Progenitor cell of endocrine pancreas (in vitro differentiated cells): ENCODE measurements at regions not wholly inside any gene's neighbourhood (a gene's known extent, or its start where the extent isn't known, plus 50 kb on each side); places are given as distances from the start of the nearest gene placed in this dataset.

Source experiments
- DNase-seq: peaks from one replicate; pipeline ENCODE4 v3.0.0; 2021; ENCODE audit warnings: low spot score; ENCODE audit not compliant: unreplicated experiment
- H3K27ac Mint-ChIP-seq: 2 replicates; pipeline ENCODE4 v1.8.0; 2021; ENCODE audit warnings: mild to moderate bottlenecking, moderate library complexity, mixed read lengths
- H3K27me3 Mint-ChIP-seq: 2 replicates; pipeline ENCODE4 v1.8.0; 2021; ENCODE audit warnings: mixed read lengths
- H3K36me3 Mint-ChIP-seq: 2 replicates; pipeline ENCODE4 v1.8.0; 2022; ENCODE audit warnings: mixed read lengths; ENCODE audit not compliant: insufficient read depth
- H3K4me1 Mint-ChIP-seq: 2 replicates; pipeline ENCODE4 v1.8.0; 2021; ENCODE audit warnings: low read depth, mixed read lengths
- H3K4me3 Mint-ChIP-seq: 2 replicates; pipeline ENCODE4 v1.8.0; 2021; ENCODE audit warnings: low read depth, mild to moderate bottlenecking, moderate library complexity, mixed read lengths
- H3K9me3 Mint-ChIP-seq: 2 replicates; pipeline ENCODE4 v1.8.0; 2021; ENCODE audit warnings: low read depth, mixed read lengths
- CTCF ChIP-seq: fragments of 200-600 bp; sonication (generic); IDR thresholded peaks from one replicate; pipeline ENCODE4 v1.5.0; 2021; ENCODE audit warnings: antibody characterized with exemption, mild to moderate bottlenecking; ENCODE audit not compliant: unreplicated experiment

- no peak for TF ChIP-seq CTCF
- no peak for DNase-seq
- peaks cover 15% of the 10 kb centered on the region for H3K27me3 Mint-ChIP-seq
- H3K4me3 Mint-ChIP-seq = no peak overlapping the region
- H3K9me3 Mint-ChIP-seq = no peaks in the 10 kb centered on the region
- peaks cover 9% of the 10 kb centered on the region for H3K4me1 Mint-ChIP-seq
- no peaks in the 10 kb centered on the region for H3K36me3 Mint-ChIP-seq
- H3K27ac Mint-ChIP-seq = no peak overlapping the region
Measured at GRCh38 chr18:45173799-45174519, 441.3 kb upstream of the SLC14A2 start.

- H3K27me3 Mint-ChIP-seq = peaks cover 15% of the 10 kb centered on the region
- no peaks in the 10 kb centered on the region for H3K36me3 Mint-ChIP-seq
- no peak overlapping the region for H3K27ac Mint-ChIP-seq
- no peak for DNase-seq
- no peaks in the 10 kb centered on the region for H3K9me3 Mint-ChIP-seq
- no peak for TF ChIP-seq CTCF
- H3K4me3 Mint-ChIP-seq = no peak overlapping the region
- peaks cover 9% of the 10 kb centered on the region for H3K4me1 Mint-ChIP-seq
Measured at GRCh38 chr18:45174629-45175136, 440.6 kb upstream of the SLC14A2 start.

GRCh38 chr18:45175511-45175910 is 439.8 kb upstream of the SLC14A2 start:
- Mint-ChIP-seq H3K36me3 (no peaks in the 10 kb centered on the region), H3K27ac (no peak overlapping the region), H3K4me3 (no peak overlapping the region), H3K4me1 (peaks cover 9% of the 10 kb centered on the region), H3K9me3 (no peaks in the 10 kb centered on the region), H3K27me3 (peaks cover 11% of the 10 kb centered on the region)
- no peak for TF ChIP-seq CTCF
- no peak for DNase-seq

- no peak for DNase-seq
- no peak for TF ChIP-seq CTCF
- H3K9me3 Mint-ChIP-seq = no peaks in the 10 kb centered on the region
- no peaks in the 10 kb centered on the region for H3K4me1 Mint-ChIP-seq
- H3K36me3 Mint-ChIP-seq = no peaks in the 10 kb centered on the region
- H3K27ac Mint-ChIP-seq = no peak overlapping the region
- no peak overlapping the region for H3K4me3 Mint-ChIP-seq
- no peaks in the 10 kb centered on the region for H3K27me3 Mint-ChIP-seq
Measured at GRCh38 chr18:45186832-45187231, 428.4 kb upstream of the SLC14A2 start.

GRCh38 chr18:45191795-45192194 is 423.5 kb upstream of the SLC14A2 start:
- Mint-ChIP-seq H3K36me3 (no peaks in the 10 kb centered on the region), H3K27ac (no peak overlapping the region), H3K4me1 (no peaks in the 10 kb centered on the region), H3K4me3 (no peak overlapping the region), H3K27me3 (no peaks in the 10 kb centered on the region), H3K9me3 (no peaks in the 10 kb centered on the region)
- no peak for TF ChIP-seq CTCF
- no peak for DNase-seq
